OCI-LY1 (cell line): ENCODE measurements at regions not wholly inside any gene's neighbourhood (a gene's known extent, or its start where the extent isn't known, plus 50 kb on each side); places are given as distances from the start of the nearest gene placed in this dataset.

Source experiments
- H2AFZ ChIP-seq: fragments of 200-600 bp; sonication (generic), shearing (Covaris generic); 2 replicates; pipeline ENCODE4 v1.6.0; 2014; ENCODE audit warnings: antibody characterized with exemption, mild to moderate bottlenecking, low read length
- H3F3A ChIP-seq: fragments of 200-600 bp; sonication (generic), shearing (Covaris generic); 2 replicates; pipeline ENCODE4 v1.6.0; 2014; ENCODE audit warnings: mild to moderate bottlenecking, antibody characterized with exemption, low read length, moderate library complexity; ENCODE audit not compliant: insufficient read depth
- H3K27ac ChIP-seq: fragments of 200-600 bp; sonication (generic); 2 replicates; pipeline ENCODE4 v1.5.1; 2014; ENCODE audit warnings: low read length, mixed run types, mild to moderate bottlenecking, low read depth; ENCODE audit not compliant: poor library complexity, severe bottlenecking
- H3K27me3 ChIP-seq: fragments of 200-600 bp; sonication (generic); 2 replicates; pipeline ENCODE4 v1.6.0; 2014; ENCODE audit warnings: antibody characterized with exemption, mild to moderate bottlenecking, low read length, moderate library complexity; ENCODE audit not compliant: insufficient read depth
- H3K36me3 ChIP-seq: fragments of 200-600 bp; sonication (generic); 2 replicates; pipeline ENCODE4 v1.6.1; 2014; ENCODE audit warnings: mild to moderate bottlenecking, antibody characterized with exemption, low read length, moderate library complexity, mixed read lengths; ENCODE audit not compliant: insufficient read depth
- H3K4me1 ChIP-seq: fragments of 200-600 bp; sonication (generic); 2 replicates; pipeline ENCODE4 v1.5.1; 2014; ENCODE audit warnings: mild to moderate bottlenecking, low read length, moderate library complexity; ENCODE audit not compliant: insufficient read depth, severe bottlenecking
- H3K4me2 ChIP-seq: fragments of 200-600 bp; sonication (generic), shearing (Covaris generic); 2 replicates; pipeline ENCODE4 v1.6.1; 2014; ENCODE audit warnings: low read length
- H3K4me3 ChIP-seq: fragments of 200-600 bp; sonication (generic); 2 replicates; pipeline ENCODE4 v1.5.1; 2014; ENCODE audit warnings: low read length, low read depth, mild to moderate bottlenecking, mixed read lengths; ENCODE audit not compliant: poor library complexity, severe bottlenecking
- H3K79me2 ChIP-seq: fragments of 200-600 bp; shearing (Covaris generic); 2 replicates; pipeline ENCODE4 v1.6.1; 2016; ENCODE audit warnings: mixed run types, low read length, mixed read lengths; ENCODE audit not compliant: insufficient read depth
- H3K9ac ChIP-seq: fragments of 200-600 bp; sonication (generic), shearing (Covaris generic); 2 replicates; pipeline ENCODE4 v1.6.1; 2014; ENCODE audit warnings: mild to moderate bottlenecking, low read length, mixed read lengths
- H3K9me2 ChIP-seq: fragments of 200-600 bp; sonication (generic), shearing (Covaris generic); 2 replicates; pipeline ENCODE4 v1.6.1; 2014; ENCODE audit warnings: low read depth, mild to moderate bottlenecking, low read length, mixed read lengths
- H3K9me3 ChIP-seq: fragments of 200-600 bp; shearing (Covaris generic); 2 replicates; pipeline ENCODE4 v1.6.1; 2014; ENCODE audit warnings: low read length, mixed read lengths
- H4K20me1 ChIP-seq: fragments of 200-600 bp; sonication (generic), shearing (Covaris generic); 2 replicates; pipeline ENCODE4 v1.6.0; 2016; ENCODE audit warnings: mild to moderate bottlenecking, low read length; ENCODE audit not compliant: insufficient read depth
- CTCF ChIP-seq: fragments of 200-600 bp; sonication (generic), shearing (Covaris generic); IDR thresholded peaks from 2 replicates; pipeline ENCODE4 v1.5.1; 2017; ENCODE audit warnings: mild to moderate bottlenecking, antibody characterized with exemption, low read length, moderate library complexity, mixed read lengths
- EZH2 ChIP-seq: fragments of 200-600 bp; sonication (generic), shearing (Covaris generic); IDR thresholded peaks from 2 replicates; pipeline ENCODE4 v1.8.0; 2017; ENCODE audit warnings: borderline replicate concordance, mixed run types, mild to moderate bottlenecking, antibody characterized with exemption, low read length, moderate library complexity, mixed read lengths

GRCh38 chr13:76020421-76020955 lies 384.4 kb downstream of the LMO7 start:
- H3K9ac ChIP-seq = no peak overlapping the region
- H4K20me1 ChIP-seq = no peaks in the 10 kb centered on the region
- H3K4me3 ChIP-seq = no peak overlapping the region
- no peaks in the 10 kb centered on the region for H3K4me1 ChIP-seq
- no peaks in the 10 kb centered on the region for H3K27me3 ChIP-seq
- H3K9me2 ChIP-seq = no peaks in the 10 kb centered on the region
- no peaks in the 10 kb centered on the region for H3K9me3 ChIP-seq
- H3K27ac ChIP-seq = no peak overlapping the region
- H2AFZ ChIP-seq = no peak overlapping the region
- no peaks in the 10 kb centered on the region for H3K79me2 ChIP-seq
- no peak for TF ChIP-seq EZH2
- TF ChIP-seq CTCF = no peak
- H3F3A ChIP-seq = no peaks in the 10 kb centered on the region
- no peak overlapping the region for H3K4me2 ChIP-seq
- H3K36me3 ChIP-seq = no peaks in the 10 kb centered on the region

- H3K27ac ChIP-seq = no peak overlapping the region
- no peaks in the 10 kb centered on the region for H3K4me1 ChIP-seq
- TF ChIP-seq CTCF = peak; percentile 90
- no peak for TF ChIP-seq EZH2
- no peaks in the 10 kb centered on the region for H3K27me3 ChIP-seq
- no peaks in the 10 kb centered on the region for H3K36me3 ChIP-seq
- H3K4me2 ChIP-seq = no peak overlapping the region
- H4K20me1 ChIP-seq = no peaks in the 10 kb centered on the region
- no peak overlapping the region for H3K4me3 ChIP-seq
- no peak overlapping the region for H2AFZ ChIP-seq
- no peaks in the 10 kb centered on the region for H3K9me2 ChIP-seq
- H3K9ac ChIP-seq = no peak overlapping the region
- H3F3A ChIP-seq = no peaks in the 10 kb centered on the region
- no peaks in the 10 kb centered on the region for H3K79me2 ChIP-seq
- no peaks in the 10 kb centered on the region for H3K9me3 ChIP-seq
These were observed 383.4 kb downstream of the LMO7 start for GRCh38 chr13:76019421-76020044.

- no peaks in the 10 kb centered on the region for H3K27me3 ChIP-seq
- TF ChIP-seq CTCF (no peak), EZH2 (no peak)
- H3F3A ChIP-seq = no peaks in the 10 kb centered on the region
- no peaks in the 10 kb centered on the region for H3K79me2 ChIP-seq
- no peaks in the 10 kb centered on the region for H3K36me3 ChIP-seq
- H3K4me2 ChIP-seq = no peak overlapping the region
- H2AFZ ChIP-seq = no peak overlapping the region
- H3K4me3 ChIP-seq = no peak overlapping the region
- H3K4me1 ChIP-seq = no peaks in the 10 kb centered on the region
- no peaks in the 10 kb centered on the region for H3K9me2 ChIP-seq
- no peak overlapping the region for H3K9ac ChIP-seq
- no peak overlapping the region for H3K27ac ChIP-seq
- no peaks in the 10 kb centered on the region for H3K9me3 ChIP-seq
- H4K20me1 ChIP-seq = no peaks in the 10 kb centered on the region
These were observed 381.9 kb downstream of the LMO7 start for GRCh38 chr13:76017861-76018556.
